PFSK-1 (cell line): ENCODE measurements at regions not wholly inside any gene's neighbourhood (a gene's known extent, or its start where the extent isn't known, plus 50 kb on each side); places are given as distances from the start of the nearest gene placed in this dataset.

ENCODE experiments used
- FOXP2 ChIP-seq: optimal IDR thresholded peaks from 2 replicates; pipeline ENCODE3; 2011; ENCODE audit warnings: borderline replicate concordance, control low read depth, inconsistent platforms; ENCODE audit not compliant: insufficient read depth; ENCODE audit errors: extremely low read length, extremely low read depth
- POLR2AphosphoS5 ChIP-seq: IDR thresholded peaks from 2 replicates; pipeline ENCODE4 v1.6.1; 2012; ENCODE audit warnings: low read depth, mild to moderate bottlenecking, control low read depth, low read length, moderate library complexity
- REST ChIP-seq, 2 experiments: IDR thresholded peaks; 2 replicates each; pipeline versions ENCODE4 v1.6.1 to v1.8.0; 2011 to 2012; ENCODE audit warnings: low read depth in 2 of 2, low read length in 2 of 2, control low read depth in 1 of 2, inconsistent platforms in 1 of 2, mild to moderate bottlenecking in 1 of 2, moderate library complexity in 1 of 2; ENCODE audit not compliant: insufficient read depth in 1 of 2
- SIN3A ChIP-seq: IDR thresholded peaks from 2 replicates; pipeline ENCODE4 v1.6.1; 2012; ENCODE audit warnings: mild to moderate bottlenecking, low read length, moderate library complexity, borderline replicate concordance; ENCODE audit not compliant: insufficient read depth
- TAF1 ChIP-seq: IDR thresholded peaks from 2 replicates; pipeline ENCODE4 v1.6.1; 2012; ENCODE audit warnings: low read length, control low read depth, borderline replicate concordance; ENCODE audit not compliant: insufficient read depth

- TF ChIP-seq REST (IDR thresholded peaks at IDR 0.05; ENCODE audit: insufficient read depth in 1 of 2, low read depth in 2 of 2, low read length in 2 of 2): no peak
- no peak for TF ChIP-seq FOXP2
- no peak for TF ChIP-seq TAF1
- no peak for TF ChIP-seq SIN3A
- no peak for TF ChIP-seq POLR2AphosphoS5
These were observed 472.6 kb upstream of the RGS18 start for GRCh38 chr1:191685669-191686068.

GRCh38 chr1:191687721-191688120 is 470.5 kb upstream of the RGS18 start:
- no peak for TF ChIP-seq POLR2AphosphoS5
- TF ChIP-seq REST (IDR thresholded peaks at IDR 0.05; ENCODE audit: insufficient read depth in 1 of 2, low read depth in 2 of 2, low read length in 2 of 2): no peak
- no peak for TF ChIP-seq FOXP2
- TF ChIP-seq TAF1: no peak
- no peak for TF ChIP-seq SIN3A

- TF ChIP-seq SIN3A: no peak
These were observed 467.3 kb upstream of the RGS18 start for GRCh38 chr1:191690931-191691330.

GRCh38 chr1:191693797-191694196 is 464.5 kb upstream of the RGS18 start:
- TF ChIP-seq POLR2AphosphoS5 (no peak), FOXP2 (no peak), SIN3A (no peak), REST (IDR thresholded peaks at IDR 0.05; ENCODE audit: insufficient read depth in 1 of 2, low read depth in 2 of 2, low read length in 2 of 2) (no peak), TAF1 (no peak)

GRCh38 chr1:191695865-191696264 is 462.4 kb upstream of the RGS18 start:
- no peak for TF ChIP-seq POLR2AphosphoS5
- no peak for TF ChIP-seq TAF1
- TF ChIP-seq SIN3A: no peak
- no peak for TF ChIP-seq REST (IDR thresholded peaks at IDR 0.05; ENCODE audit: insufficient read depth in 1 of 2, low read depth in 2 of 2, low read length in 2 of 2)
- TF ChIP-seq FOXP2: no peak
